Prostate gland (tissue), 2 donors: ENCODE measurements at regions not wholly inside any gene's neighbourhood (a gene's known extent, or its start where the extent isn't known, plus 50 kb on each side); places are given as distances from the start of the nearest gene placed in this dataset.

Experiments used
- CTCF ChIP-seq, 4 experiments: fragments of 200-600 bp in 2 of 4; fragments of 450-650 bp in 2 of 4; sonication (generic) in 2 of 4; IDR thresholded peaks; 1 replicate in 3 of 4; 2 replicates in 1 of 4; pipeline ENCODE4 v1.5.1; 2016 to 2019; ENCODE audit warnings: antibody characterized with exemption in 4 of 4, mild to moderate bottlenecking in 2 of 4, moderate library complexity in 2 of 4
- POLR2AphosphoS5 ChIP-seq: sonication (generic); formaldehyde crosslinking; IDR thresholded peaks from one replicate; pipeline ENCODE4 v1.6.1; 2017; ENCODE audit warnings: antibody characterized with exemption

- TF ChIP-seq POLR2AphosphoS5 (no peak), CTCF (IDR thresholded peaks at IDR 0.05) (no peak)
These were observed 270.1 kb downstream of the TFAP2A start for GRCh38 chr6:10144772-10145171.
